Large intestine (tissue), 3 donors: ENCODE measurements at regions not wholly inside any gene's neighbourhood (a gene's known extent, or its start where the extent isn't known, plus 50 kb on each side); places are given as distances from the start of the nearest gene placed in this dataset.

Experiments used
- DNase-seq, 2 donors: peaks; one replicate each; pipeline versions ENCODE4 v3.0.0 to v3.0.0-alpha.2; 2013
- H3K27ac ChIP-seq: one replicate; pipeline ENCODE4 v1.5.1; 2013; ENCODE audit warnings: low read length
- H3K27me3 ChIP-seq: 2 replicates; pipeline ENCODE4 v1.6.1; 2013; ENCODE audit warnings: low read length; ENCODE audit not compliant: control insufficient read depth, insufficient read depth
- H3K36me3 ChIP-seq: 2 replicates; pipeline ENCODE4 v1.6.1; 2013; ENCODE audit warnings: low read length; ENCODE audit not compliant: control insufficient read depth, insufficient read depth
- H3K4me1 ChIP-seq: one replicate; pipeline ENCODE4 v1.6.1; 2013; ENCODE audit warnings: low read length; ENCODE audit not compliant: control insufficient read depth, insufficient read depth
- H3K4me3 ChIP-seq: one replicate; pipeline ENCODE4 v1.5.1; 2013; ENCODE audit warnings: low read length
- H3K9me3 ChIP-seq: one replicate; pipeline ENCODE4 v1.6.1; 2013; ENCODE audit warnings: mild to moderate bottlenecking, low read depth, low read length, moderate library complexity; ENCODE audit not compliant: control insufficient read depth
- WGBS: methylation state at CpG from one replicate; pipeline ENCODE4 v1.1.5; 2013; ENCODE audit warnings: low lambda C conversion rate; ENCODE audit not compliant: insufficient coverage; 5-methylcytosine and 5-hydroxymethylcytosine counted together

DNA sequence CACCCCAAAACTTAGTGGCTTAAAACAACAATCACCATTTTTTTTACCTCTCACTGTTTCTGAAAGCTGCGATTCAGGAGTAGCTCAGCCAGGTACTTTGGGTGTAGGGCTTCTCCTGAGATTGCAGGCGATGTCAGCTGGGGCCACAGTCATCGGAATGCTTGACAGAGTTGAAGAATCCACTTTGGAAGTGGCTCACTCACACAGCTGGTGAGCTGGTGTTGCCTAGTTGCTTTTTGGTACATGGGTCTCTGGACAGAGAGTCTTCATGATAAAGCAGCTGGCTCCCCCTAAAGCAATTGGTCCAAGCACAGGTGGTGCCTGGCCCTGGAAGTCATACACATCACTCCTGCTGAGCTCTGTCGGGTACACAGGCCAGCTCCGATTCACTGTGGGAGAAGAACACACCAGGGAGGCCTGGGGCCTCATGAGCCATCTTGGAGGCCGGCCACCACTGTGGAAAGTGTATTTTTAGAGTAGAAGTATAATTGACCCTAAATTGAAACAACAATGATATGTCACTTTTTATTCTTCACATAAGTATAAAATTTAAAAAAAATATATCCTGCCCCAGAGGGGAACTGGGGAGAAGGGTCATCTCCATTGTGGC is 75.2 kb upstream of the GALNT2 start:
- no CpG with 5 or more reads among the region's 6 CpGs for WGBS

DNA sequence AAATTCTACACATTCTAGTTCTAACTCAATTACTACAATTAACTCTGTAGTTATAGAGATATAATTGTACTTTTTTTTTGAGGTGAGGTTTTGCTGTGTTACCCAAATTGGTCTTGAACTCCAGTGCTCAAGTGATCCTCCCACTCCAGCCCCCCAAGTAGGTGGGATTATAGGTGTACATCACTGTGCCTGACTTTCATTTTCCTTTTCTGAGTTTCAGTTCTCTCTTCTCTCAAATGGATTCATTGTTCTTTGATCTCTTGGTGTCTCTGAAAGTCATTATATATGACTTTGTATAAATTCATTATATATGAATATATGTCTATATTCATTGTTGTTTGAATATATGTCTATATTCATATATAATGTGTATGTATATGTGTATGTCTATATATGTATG is 74.0 kb upstream of the GALNT2 start:
- H3K4me1 ChIP-seq, result no peaks in the 10 kb centered on the region
- H3K9me3 ChIP-seq, result peaks cover 4% of the 10 kb centered on the region
- no peaks in the 10 kb centered on the region for H3K36me3 ChIP-seq
- H3K27ac ChIP-seq, result no peak overlapping the region
- H3K4me3 ChIP-seq, result no peak overlapping the region
- H3K27me3 ChIP-seq, result no peaks in the 10 kb centered on the region
- DNase-seq, result no peak

More for the DNA sequence above, 75.2 kb upstream of the GALNT2 start:
- no peak overlapping the region for H3K4me3 ChIP-seq
- H3K27ac ChIP-seq, result no peak overlapping the region
- H3K9me3 ChIP-seq, result peaks cover 3% of the 10 kb centered on the region
- H3K27me3 ChIP-seq, result no peaks in the 10 kb centered on the region
- no peaks in the 10 kb centered on the region for H3K36me3 ChIP-seq
- H3K4me1 ChIP-seq, result no peaks in the 10 kb centered on the region
- no peak for DNase-seq

DNA sequence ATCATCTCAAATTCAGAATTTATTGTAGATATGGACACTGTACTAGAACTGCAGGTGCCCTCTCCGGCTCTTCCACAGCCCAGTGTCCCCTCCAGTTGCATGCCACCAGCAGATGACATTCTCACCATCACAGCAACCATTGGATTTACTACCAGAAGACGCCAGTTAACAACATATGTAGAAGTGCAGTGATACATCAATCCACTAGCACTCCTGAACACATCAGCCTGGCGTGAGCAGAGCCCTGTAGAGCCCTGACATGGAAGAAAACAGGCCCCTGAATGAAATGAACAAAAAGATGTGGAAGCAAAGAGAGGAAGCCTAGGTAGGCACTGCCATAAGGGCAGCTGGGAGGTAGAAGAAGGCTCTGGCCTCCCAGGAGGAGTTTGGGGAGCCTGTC is 73.1 kb upstream of the GALNT2 start:
- Histone ChIP-seq H3K27ac (no peak overlapping the region), H3K27me3 (no peaks in the 10 kb centered on the region), H3K4me1 (no peaks in the 10 kb centered on the region), H3K9me3 (peaks cover 4% of the 10 kb centered on the region), H3K36me3 (no peaks in the 10 kb centered on the region), H3K4me3 (no peak overlapping the region)
- WGBS, result 100% methylated on average over 1 of the region's 3 CpGs
- no peak for DNase-seq

DNA sequence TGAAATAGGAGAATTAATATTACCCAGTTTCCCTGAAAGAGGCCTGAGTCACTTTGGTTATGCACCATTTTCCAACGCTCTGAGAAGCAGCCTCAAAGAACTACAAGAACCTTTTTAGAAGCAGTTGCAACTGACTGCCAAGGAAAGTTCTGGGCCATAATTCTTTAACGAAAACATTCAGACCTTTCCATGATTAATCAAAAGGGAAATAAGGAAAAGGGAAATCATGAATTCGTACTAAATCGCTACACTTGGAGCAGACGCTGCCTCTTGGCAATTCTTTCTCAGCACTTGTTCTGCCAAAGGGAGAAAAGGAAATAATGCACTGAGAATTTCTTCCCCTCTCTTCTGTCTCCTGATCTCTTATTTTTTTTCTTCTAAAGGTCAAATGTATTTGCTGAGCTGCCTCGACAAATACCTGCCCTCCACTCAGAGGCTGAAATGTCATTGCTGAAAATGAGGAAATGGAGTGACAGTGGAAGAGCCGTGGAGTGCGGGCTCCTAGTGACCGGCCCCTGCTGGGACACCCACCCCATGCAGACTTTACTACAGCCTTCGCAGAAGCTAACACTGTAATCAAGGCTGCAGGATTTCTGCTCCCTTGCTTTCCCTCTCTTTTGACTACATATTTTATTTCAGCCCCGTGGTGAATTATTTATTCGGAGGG is 67.9 kb upstream of the GALNT2 start:
- Histone ChIP-seq H3K4me3 (no peak overlapping the region), H3K27ac (no peak overlapping the region), H3K4me1 (no peaks in the 10 kb centered on the region), H3K36me3 (no peaks in the 10 kb centered on the region), H3K9me3 (peaks cover 4% of the 10 kb centered on the region), H3K27me3 (no peaks in the 10 kb centered on the region)
- no peak for DNase-seq
- WGBS, result 85% methylated on average over 4 of the region's 12 CpGs

DNA sequence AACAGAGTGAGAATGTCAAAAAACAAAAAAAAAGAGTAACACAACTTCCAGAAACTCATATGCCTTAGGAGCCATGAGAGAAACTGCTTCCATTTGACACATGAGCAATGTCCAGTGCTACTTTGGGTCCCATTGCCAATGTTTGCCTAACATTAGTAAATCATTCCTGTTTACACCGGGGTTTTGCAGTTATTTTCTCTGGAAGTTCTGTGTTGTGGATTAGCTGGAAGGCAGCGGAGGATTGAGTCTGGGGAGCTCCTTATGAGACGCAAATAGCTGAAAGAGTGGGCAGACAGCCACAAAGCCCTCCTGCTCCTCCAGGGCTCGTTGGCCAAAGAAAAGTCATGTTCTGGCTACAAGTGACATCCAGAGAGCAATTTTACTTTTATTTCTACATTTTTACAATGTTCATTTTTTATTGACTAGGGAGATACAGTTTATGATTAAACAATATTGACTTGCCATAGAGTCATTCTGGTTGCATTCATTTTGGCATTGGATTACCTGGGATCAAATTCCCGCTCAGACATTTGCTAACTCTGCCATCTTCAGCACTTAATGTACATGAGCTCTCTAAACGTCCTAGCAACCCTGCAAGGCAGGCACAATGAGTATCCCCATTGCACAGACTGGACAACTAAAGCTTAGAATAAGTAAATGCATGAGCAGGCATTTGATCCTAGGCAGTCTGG is 66.4 kb upstream of the GALNT2 start:
- Histone ChIP-seq H3K9me3 (peaks cover 4% of the 10 kb centered on the region), H3K27me3 (no peaks in the 10 kb centered on the region), H3K4me3 (no peak overlapping the region), H3K27ac (no peak overlapping the region), H3K36me3 (no peaks in the 10 kb centered on the region), H3K4me1 (no peaks in the 10 kb centered on the region)
- WGBS, result no CpG with 5 or more reads among the region's 6 CpGs
- no peak for DNase-seq

DNA sequence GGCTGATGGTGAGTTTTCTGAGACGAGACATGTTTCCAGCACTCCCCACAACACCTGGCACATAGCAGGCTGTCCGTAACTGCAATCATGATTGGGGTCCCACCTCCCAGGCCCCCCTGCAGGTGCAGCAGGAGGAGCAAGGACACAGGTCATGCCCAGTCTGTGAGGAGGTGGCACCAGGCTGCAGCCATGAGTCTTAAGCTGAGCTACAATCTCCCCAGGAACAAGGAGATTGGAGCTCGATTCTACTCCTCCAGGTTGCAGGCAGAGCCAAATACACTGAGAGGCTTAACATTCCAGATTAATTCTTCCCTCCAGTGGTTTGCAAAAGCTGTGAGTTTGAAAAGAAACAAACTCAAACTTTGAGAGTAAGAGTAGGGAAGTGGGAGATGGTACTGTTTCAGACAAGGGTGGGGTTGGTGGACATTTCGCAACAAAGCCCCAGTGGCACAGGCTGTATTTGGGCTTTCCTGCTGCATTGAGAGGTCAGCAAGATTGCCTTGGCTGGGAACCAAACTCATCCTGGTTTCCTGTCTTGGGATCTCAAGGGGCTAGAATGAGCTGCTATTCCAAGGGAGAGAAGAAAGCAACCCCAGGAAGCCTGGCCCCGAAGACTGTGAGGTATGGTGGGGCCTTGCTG is 64.8 kb upstream of the GALNT2 start:
- Histone ChIP-seq H3K27me3 (peaks cover 2% of the 10 kb centered on the region), H3K27ac (no peak overlapping the region), H3K4me1 (no peaks in the 10 kb centered on the region), H3K9me3 (no peaks in the 10 kb centered on the region), H3K36me3 (no peaks in the 10 kb centered on the region), H3K4me3 (no peak overlapping the region)
- no peak for DNase-seq
- WGBS, result no CpG with 5 or more reads among the region's 5 CpGs

DNA sequence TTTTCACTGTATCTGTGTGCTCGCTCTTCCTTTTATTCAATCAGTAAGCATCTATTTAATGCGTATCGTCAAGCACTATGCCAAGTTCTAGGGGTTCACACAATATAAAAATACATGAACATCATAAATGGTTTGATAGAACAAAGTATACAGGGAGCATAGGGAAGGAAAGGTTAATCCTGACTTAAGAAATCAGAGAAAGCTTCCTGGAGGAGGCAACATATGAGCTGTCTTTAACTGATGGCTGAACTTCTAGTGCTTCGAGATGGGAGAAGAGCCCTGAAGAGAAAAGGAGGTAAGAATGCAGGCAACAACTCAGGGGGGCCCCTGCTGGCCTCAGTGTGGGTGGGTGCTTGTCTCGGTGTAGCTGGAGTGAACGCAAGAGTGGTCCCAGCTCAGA is 63.6 kb upstream of the GALNT2 start:
- Histone ChIP-seq H3K36me3 (no peaks in the 10 kb centered on the region), H3K9me3 (no peaks in the 10 kb centered on the region), H3K27ac (no peak overlapping the region), H3K4me1 (no peaks in the 10 kb centered on the region), H3K4me3 (no peak overlapping the region), H3K27me3 (peaks cover 2% of the 10 kb centered on the region)
- 100% methylated on average over 3 of the region's 6 CpGs for WGBS
- DNase-seq, result no peak

DNA sequence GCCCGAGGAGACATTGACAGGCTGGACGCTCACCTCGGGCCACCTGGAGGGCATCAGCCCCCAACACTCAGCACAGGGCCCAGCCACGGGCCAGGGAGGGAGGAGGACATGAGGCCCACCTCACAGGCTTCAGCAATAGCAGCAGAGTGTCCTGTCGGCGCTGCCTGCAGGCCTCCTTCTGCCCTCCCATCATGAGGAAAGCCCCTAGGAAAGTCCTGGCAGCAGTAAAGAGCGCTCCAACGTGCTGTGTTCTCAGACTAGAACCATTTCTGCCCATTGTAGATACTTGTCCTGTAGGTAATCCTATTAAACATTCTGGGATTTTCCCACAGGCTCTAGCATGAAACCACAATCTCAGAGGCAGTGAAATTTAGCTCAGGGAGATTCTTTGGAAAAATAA is 62.0 kb upstream of the GALNT2 start:
- WGBS, result no CpG with 5 or more reads among the region's 8 CpGs
- Histone ChIP-seq H3K4me1 (no peaks in the 10 kb centered on the region), H3K4me3 (no peak overlapping the region), H3K27ac (no peak overlapping the region), H3K9me3 (no peaks in the 10 kb centered on the region), H3K27me3 (peaks cover 2% of the 10 kb centered on the region), H3K36me3 (no peaks in the 10 kb centered on the region)
- no peak for DNase-seq

DNA sequence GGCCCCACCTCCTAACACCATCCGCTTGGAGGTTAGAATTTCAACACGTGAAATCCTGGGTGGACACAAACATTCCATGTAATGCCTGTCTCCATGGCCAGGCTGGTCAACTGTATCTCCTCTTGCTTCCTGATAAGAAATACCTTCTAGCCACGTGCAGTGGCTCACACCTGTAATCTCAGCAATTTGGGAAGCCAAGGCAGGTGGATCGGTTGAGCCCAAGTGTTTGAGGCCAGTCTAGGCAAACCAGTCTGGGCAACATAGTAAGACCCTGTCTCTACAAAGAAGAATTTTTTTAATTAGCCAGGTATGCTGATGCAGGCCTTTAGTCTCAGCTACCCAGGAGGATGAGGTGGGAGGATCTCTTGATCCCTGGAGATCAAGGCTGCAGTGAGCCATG is 58.3 kb upstream of the GALNT2 start:
- Histone ChIP-seq H3K27ac (no peak overlapping the region), H3K36me3 (no peaks in the 10 kb centered on the region), H3K4me3 (no peak overlapping the region), H3K27me3 (peaks cover 2% of the 10 kb centered on the region), H3K4me1 (peaks cover 8% of the 10 kb centered on the region), H3K9me3 (no peaks in the 10 kb centered on the region)
- DNase-seq, result no peak
- WGBS, result no CpG with 5 or more reads among the region's 4 CpGs

DNA sequence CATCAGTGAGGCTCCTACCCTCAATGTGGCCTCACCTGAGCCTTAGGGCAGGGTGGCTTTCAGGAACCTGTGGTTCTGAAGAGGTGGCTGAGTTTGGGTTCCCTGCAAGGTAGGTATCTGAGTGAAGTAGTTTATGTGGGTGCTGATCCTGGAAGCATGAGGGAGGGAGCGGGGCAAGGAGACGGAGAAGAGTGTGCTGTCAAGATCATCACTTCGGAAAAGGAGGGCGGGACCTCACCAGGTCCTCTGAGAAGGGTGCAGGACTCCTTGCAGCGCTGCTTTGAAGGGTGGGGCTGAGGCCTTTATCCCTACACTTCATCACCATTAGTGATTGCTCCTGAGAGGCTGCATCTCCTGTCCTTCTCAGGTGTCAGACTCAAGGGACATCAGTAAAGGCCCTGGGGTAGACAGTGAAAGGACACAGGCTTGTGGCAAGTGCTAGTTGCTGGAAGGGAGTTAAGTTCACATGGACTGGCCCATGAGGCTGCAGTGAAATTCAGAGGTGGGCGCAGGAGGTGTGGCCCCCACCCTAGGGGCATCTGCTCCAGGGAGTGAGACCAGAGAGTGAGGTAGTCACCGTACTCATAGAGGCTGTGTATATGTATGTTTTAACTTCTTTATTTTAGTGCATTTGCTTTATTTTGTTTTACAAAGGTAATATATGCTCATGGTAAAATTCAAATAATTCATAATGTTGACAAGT is 57.3 kb upstream of the GALNT2 start:
- peaks cover 2% of the 10 kb centered on the region for H3K27me3 ChIP-seq
- H3K36me3 ChIP-seq, result no peaks in the 10 kb centered on the region
- H3K9me3 ChIP-seq, result no peaks in the 10 kb centered on the region
- DNase-seq, result no peak
- WGBS, result no CpG with 5 or more reads among the region's 7 CpGs
- peaks cover 8% of the 10 kb centered on the region for H3K4me1 ChIP-seq
- no peak overlapping the region for H3K4me3 ChIP-seq
- no peak overlapping the region for H3K27ac ChIP-seq
